Ovary (tissue), 7 donors: ENCODE measurements at regions not wholly inside any gene's neighbourhood (a gene's known extent, or its start where the extent isn't known, plus 50 kb on each side); places are given as distances from the start of the nearest gene placed in this dataset.

Experiments used
- DNase-seq, 5 donors: peaks; one replicate each; pipeline ENCODE4 v3.0.0-alpha.2; 2019 to 2020
- H3K27ac ChIP-seq, 2 donors: fragments of 200-600 bp; one replicate each; pipeline versions ENCODE4 v1.5.1 to v1.8.0; 2019 to 2022
- H3K27me3 ChIP-seq: fragments of 200-600 bp; one replicate; pipeline ENCODE4 v1.8.0; 2022
- H3K36me3 ChIP-seq: fragments of 200-600 bp; sonication (generic); one replicate; pipeline ENCODE4 v1.5.1; 2019
- H3K4me1 ChIP-seq: one replicate; pipeline ENCODE4 v1.8.1; 2013; ENCODE audit warnings: mild to moderate bottlenecking, moderate library complexity; ENCODE audit not compliant: insufficient read depth
- H3K4me3 ChIP-seq: fragments of 200-600 bp; sonication (generic); one replicate; pipeline ENCODE4 v1.5.1; 2017
- H3K9me3 ChIP-seq, 2 donors: fragments of 200-600 bp in 1 of 2; sonication (generic) in 1 of 2; one replicate each; pipeline versions ENCODE4 v1.5.1 to v1.8.1; 2013 to 2019; ENCODE audit warnings: mild to moderate bottlenecking in 1 of 2, moderate library complexity in 1 of 2
- CTCF ChIP-seq, 3 donors: fragments of 450-650 bp in 2 of 3; fragments of 200-600 bp in 1 of 3; IDR thresholded peaks; one replicate each; pipeline versions ENCODE4 v1.5.1 to v1.8.0; 2016 to 2022; ENCODE audit warnings: antibody characterized with exemption in 3 of 3, mild to moderate bottlenecking in 1 of 3
- EP300 ChIP-seq: sonication (generic); formaldehyde crosslinking; IDR thresholded peaks from one replicate; pipeline ENCODE4 v1.6.1; 2017; ENCODE audit warnings: antibody characterized with exemption
- POLR2A ChIP-seq: fragments of 450-650 bp; IDR thresholded peaks from one replicate; pipeline ENCODE4 v1.6.1; 2017; ENCODE audit warnings: antibody characterized with exemption, mild to moderate bottlenecking, moderate library complexity
- WGBS, 3 donors: extraction: QIAGEN DNeasy Blood & Tissue Kit in 1 of 3; methylation state at CpG; one replicate each; pipeline versions ENCODE4 v1.1.5 to v1.1.7; 2013 to 2017; 5-methylcytosine and 5-hydroxymethylcytosine counted together
- intact Hi-C, 4 donors: fragments of 100-400 bp; cut with DNase I; formaldehyde crosslinking; loops; one replicate each; pipeline versions ENCODE4 v1.11.0 to v1.15.1; 2022 to 2023
- donor health status: DM: no; HTN: no; CAD: no; lungs with moderate emphysema.
- donor health status: DM: no; HTN: no; CAD: no.
- donor health status: Bipolar disorder and iron deficiency.
- donor health status: DM: no; HTN: no; CAD: no.
- donor health status: DM: yes; HTN: yes; CAD: no.

- Histone ChIP-seq H3K27me3 (no peaks in the 10 kb centered on the region), H3K9me3 (no peaks in the 10 kb centered on the region), H3K27ac (no peak overlapping the region), H3K4me3 (no peak overlapping the region), H3K4me1 (no peaks in the 10 kb centered on the region), H3K36me3 (no peaks in the 10 kb centered on the region)
- TF ChIP-seq EP300 (no peak), POLR2A (no peak), CTCF (IDR thresholded peaks at IDR 0.05) (no peak)
- intact Hi-C loops: no loop called here
- 81 to 88% (median 83%) methylated on average over 3 of the region's 3 CpGs for WGBS, 3 donors
- DNase-seq: no peak
Measured at GRCh38 chr16:79996321-79996720, 395.8 kb upstream of the MAF start.

- TF ChIP-seq EP300: no peak
- no peak for TF ChIP-seq CTCF (IDR thresholded peaks at IDR 0.05)
- no peak for TF ChIP-seq POLR2A
- Histone ChIP-seq H3K36me3 (no peaks in the 10 kb centered on the region), H3K4me1 (no peaks in the 10 kb centered on the region), H3K4me3 (no peak overlapping the region), H3K27ac (no peak overlapping the region), H3K9me3 (no peaks in the 10 kb centered on the region), H3K27me3 (no peaks in the 10 kb centered on the region)
- intact Hi-C loops: no loop called here
- 95 to 97% (median 95%) methylated on average over 7 of the region's 7 CpGs for WGBS, 3 donors
- no peak for DNase-seq
Measured at GRCh38 chr16:79995315-79995714, 394.8 kb upstream of the MAF start.

GRCh38 chr16:79994418-79994817 lies 393.9 kb upstream of the MAF start:
- H3K27ac ChIP-seq: no peak overlapping the region
- no peaks in the 10 kb centered on the region for H3K4me1 ChIP-seq
- H3K27me3 ChIP-seq: no peaks in the 10 kb centered on the region
- H3K36me3 ChIP-seq: no peaks in the 10 kb centered on the region
- DNase-seq: no peak
- WGBS, 3 donors: 64 to 84% (median 72%) methylated on average over 5 of the region's 5 CpGs
- H3K9me3 ChIP-seq: no peaks in the 10 kb centered on the region
- H3K4me3 ChIP-seq: no peak overlapping the region
- intact Hi-C loops: no loop called here
- TF ChIP-seq POLR2A: no peak
- no peak for TF ChIP-seq CTCF (IDR thresholded peaks at IDR 0.05)
- TF ChIP-seq EP300: no peak

- H3K36me3 ChIP-seq: no peaks in the 10 kb centered on the region
- DNase-seq: no peak
- H3K27me3 ChIP-seq: no peaks in the 10 kb centered on the region
- no peaks in the 10 kb centered on the region for H3K4me1 ChIP-seq
- no peak for TF ChIP-seq EP300
- TF ChIP-seq CTCF (IDR thresholded peaks at IDR 0.05): no peak
- no peak for TF ChIP-seq POLR2A
- H3K27ac ChIP-seq: no peak overlapping the region
- intact Hi-C loops: no loop called here
- whole genome bisulfite sequencing, 3 donors: 90 to 97% (median 95%) methylated on average over 5 of the region's 5 CpGs
- no peak overlapping the region for H3K4me3 ChIP-seq
- H3K9me3 ChIP-seq: no peaks in the 10 kb centered on the region
Measured at GRCh38 chr16:79993629-79994209, 393.2 kb upstream of the MAF start.
